ENCODE measurements at regions not wholly inside any gene's neighbourhood (a gene's known extent, or its start where the extent isn't known, plus 50 kb on each side); places are given as distances from the start of the nearest gene placed in this dataset.

DNA sequence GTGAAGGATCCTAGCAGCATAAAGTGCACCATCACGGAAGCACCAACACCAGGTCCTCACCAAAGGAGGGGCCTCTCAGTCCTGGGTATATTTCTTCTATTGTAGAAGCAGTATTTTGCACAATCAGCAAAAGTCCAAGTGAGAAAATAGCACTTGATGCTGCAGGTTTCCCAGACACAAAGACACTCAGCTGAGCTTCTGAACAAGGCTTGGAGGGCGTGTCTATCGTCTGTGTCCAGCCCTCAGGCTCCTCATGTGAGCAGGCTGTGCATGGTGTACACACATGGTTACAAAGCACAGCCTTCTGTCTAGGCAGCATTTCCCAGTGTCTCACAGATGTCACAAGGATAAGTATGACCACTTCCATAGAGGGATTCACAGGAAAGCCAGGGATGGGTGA, 98.3 kb upstream of the SPATA12 start:
- TF ChIP-seq, protein P1, sequence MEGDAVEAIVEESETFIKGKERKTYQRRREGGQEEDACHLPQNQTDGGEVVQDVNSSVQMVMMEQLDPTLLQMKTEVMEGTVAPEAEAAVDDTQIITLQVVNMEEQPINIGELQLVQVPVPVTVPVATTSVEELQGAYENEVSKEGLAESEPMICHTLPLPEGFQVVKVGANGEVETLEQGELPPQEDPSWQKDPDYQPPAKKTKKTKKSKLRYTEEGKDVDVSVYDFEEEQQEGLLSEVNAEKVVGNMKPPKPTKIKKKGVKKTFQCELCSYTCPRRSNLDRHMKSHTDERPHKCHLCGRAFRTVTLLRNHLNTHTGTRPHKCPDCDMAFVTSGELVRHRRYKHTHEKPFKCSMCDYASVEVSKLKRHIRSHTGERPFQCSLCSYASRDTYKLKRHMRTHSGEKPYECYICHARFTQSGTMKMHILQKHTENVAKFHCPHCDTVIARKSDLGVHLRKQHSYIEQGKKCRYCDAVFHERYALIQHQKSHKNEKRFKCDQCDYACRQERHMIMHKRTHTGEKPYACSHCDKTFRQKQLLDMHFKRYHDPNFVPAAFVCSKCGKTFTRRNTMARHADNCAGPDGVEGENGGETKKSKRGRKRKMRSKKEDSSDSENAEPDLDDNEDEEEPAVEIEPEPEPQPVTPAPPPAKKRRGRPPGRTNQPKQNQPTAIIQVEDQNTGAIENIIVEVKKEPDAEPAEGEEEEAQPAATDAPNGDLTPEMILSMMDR (IDR thresholded peaks at IDR 0.05): no peak
- TF ChIP-seq POLR2A (IDR thresholded peaks at IDR 0.05; ENCODE audit: low read depth) (no peak), POLR2AphosphoS5 (IDR thresholded peaks at IDR 0.05) (no peak)
